Lung (tissue), 11 donors: ENCODE measurements at regions not wholly inside any gene's neighbourhood (a gene's known extent, or its start where the extent isn't known, plus 50 kb on each side); places are given as distances from the start of the nearest gene placed in this dataset.

Experiments used
- ATAC-seq: fragments of 200-7000 bp; cut with Tn5 transposase; one replicate; pipeline ENCODE4 v1.9.1; 2020; ENCODE audit warnings: moderate number of reproducible peaks; ENCODE audit not compliant: insufficient read depth, low FRiP score
- DNase-seq, 3 donors: peaks; one replicate each; pipeline ENCODE4 v3.0.0-alpha.2; 2013 to 2017
- H3K27ac ChIP-seq, 2 donors: one replicate each; pipeline ENCODE4 v1.5.1; 2013; ENCODE audit warnings: mild to moderate bottlenecking in 2 of 2, moderate library complexity in 2 of 2, control low read depth in 1 of 2, inconsistent platforms in 1 of 2, low read depth in 1 of 2, low read length in 1 of 2
- H3K27me3 ChIP-seq, 3 donors: one replicate each; pipeline ENCODE4 v1.5.1; 2013; ENCODE audit warnings: low read length in 2 of 3; ENCODE audit not compliant: control insufficient read depth in 3 of 3, insufficient read depth in 3 of 3
- H3K36me3 ChIP-seq, 4 donors: one replicate each; pipeline ENCODE4 v1.5.1; 2013; ENCODE audit warnings: low read length in 4 of 4, mild to moderate bottlenecking in 1 of 4, moderate library complexity in 1 of 4; ENCODE audit not compliant: control insufficient read depth in 4 of 4, insufficient read depth in 4 of 4
- H3K4me1 ChIP-seq, 5 donors: one replicate each; pipeline ENCODE4 v1.5.1; 2013; ENCODE audit warnings: low read length in 5 of 5, mild to moderate bottlenecking in 2 of 5, moderate library complexity in 1 of 5; ENCODE audit not compliant: control insufficient read depth in 5 of 5, insufficient read depth in 5 of 5
- H3K4me3 ChIP-seq: one replicate; pipeline ENCODE4 v1.5.1; 2013; ENCODE audit warnings: mild to moderate bottlenecking, control low read depth, moderate library complexity
- H3K9ac ChIP-seq, 2 donors: one replicate each; pipeline ENCODE4 v1.5.1; 2013; ENCODE audit warnings: low read length in 2 of 2, control low read depth in 1 of 2; ENCODE audit not compliant: insufficient read depth in 1 of 2
- H3K9me3 ChIP-seq, 4 donors: one replicate each; pipeline ENCODE4 v1.5.1; 2013; ENCODE audit warnings: low read length in 3 of 4, mild to moderate bottlenecking in 1 of 4, moderate library complexity in 1 of 4; ENCODE audit not compliant: control insufficient read depth in 4 of 4, insufficient read depth in 3 of 4
- WGBS, 2 donors: extraction: QIAGEN DNeasy Blood & Tissue Kit; methylation state at CpG; one replicate each; pipeline ENCODE4 v1.1.7; 2013; 5-methylcytosine and 5-hydroxymethylcytosine counted together
- TF ChIP-seq, protein P1 (sequence below): IDR thresholded peaks from 2 replicates; pipeline ENCODE4 v1.5.1; 2012; ENCODE audit warnings: mild to moderate bottlenecking; ENCODE audit errors: control extremely low read depth, extremely low read depth
- donor health status: control.
- donor health status: control.
- donor health status: Bipolar disorder and iron deficiency.
- donor health status: healthy.
- donor health status: DM: yes; HTN: yes; CAD: no.

DNA sequence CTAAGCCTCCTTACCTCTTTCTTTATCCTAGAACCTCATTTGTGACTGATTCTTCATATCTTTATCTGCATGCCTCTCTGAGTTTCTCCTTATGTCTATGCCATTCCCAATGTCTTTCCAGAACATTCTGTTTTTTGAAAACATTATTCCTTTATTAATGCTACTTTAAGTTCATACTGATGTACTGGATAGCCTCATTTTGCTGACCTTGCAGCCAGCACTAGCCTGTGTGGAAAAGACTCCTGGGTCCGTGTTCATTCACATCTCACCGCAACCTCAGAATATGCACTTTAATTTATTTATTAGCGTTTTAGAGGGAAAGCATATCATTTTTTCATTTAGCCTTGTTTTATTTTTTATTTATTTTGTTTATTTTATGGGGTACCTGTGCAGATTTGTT lies 208.1 kb upstream of the NPVF start:
- TF ChIP-seq, protein P1, sequence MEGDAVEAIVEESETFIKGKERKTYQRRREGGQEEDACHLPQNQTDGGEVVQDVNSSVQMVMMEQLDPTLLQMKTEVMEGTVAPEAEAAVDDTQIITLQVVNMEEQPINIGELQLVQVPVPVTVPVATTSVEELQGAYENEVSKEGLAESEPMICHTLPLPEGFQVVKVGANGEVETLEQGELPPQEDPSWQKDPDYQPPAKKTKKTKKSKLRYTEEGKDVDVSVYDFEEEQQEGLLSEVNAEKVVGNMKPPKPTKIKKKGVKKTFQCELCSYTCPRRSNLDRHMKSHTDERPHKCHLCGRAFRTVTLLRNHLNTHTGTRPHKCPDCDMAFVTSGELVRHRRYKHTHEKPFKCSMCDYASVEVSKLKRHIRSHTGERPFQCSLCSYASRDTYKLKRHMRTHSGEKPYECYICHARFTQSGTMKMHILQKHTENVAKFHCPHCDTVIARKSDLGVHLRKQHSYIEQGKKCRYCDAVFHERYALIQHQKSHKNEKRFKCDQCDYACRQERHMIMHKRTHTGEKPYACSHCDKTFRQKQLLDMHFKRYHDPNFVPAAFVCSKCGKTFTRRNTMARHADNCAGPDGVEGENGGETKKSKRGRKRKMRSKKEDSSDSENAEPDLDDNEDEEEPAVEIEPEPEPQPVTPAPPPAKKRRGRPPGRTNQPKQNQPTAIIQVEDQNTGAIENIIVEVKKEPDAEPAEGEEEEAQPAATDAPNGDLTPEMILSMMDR = no peak
- Histone ChIP-seq H3K36me3 (no peaks in the 10 kb centered on the region), H3K9me3 (peaks cover 0 to 10% (median 3%) of the 10 kb centered on the region in 4 donors), H3K4me3 (no peak overlapping the region), H3K27me3 (no peaks in the 10 kb centered on the region), H3K27ac (no peak overlapping the region), H3K4me1 (no peaks in the 10 kb centered on the region), H3K9ac (no peak overlapping the region)
- ATAC-seq (no peak), DNase-seq (no peak)
- 94 to 95% methylated on average over 3 of the region's 3 CpGs for whole genome bisulfite sequencing, 2 donors

DNA sequence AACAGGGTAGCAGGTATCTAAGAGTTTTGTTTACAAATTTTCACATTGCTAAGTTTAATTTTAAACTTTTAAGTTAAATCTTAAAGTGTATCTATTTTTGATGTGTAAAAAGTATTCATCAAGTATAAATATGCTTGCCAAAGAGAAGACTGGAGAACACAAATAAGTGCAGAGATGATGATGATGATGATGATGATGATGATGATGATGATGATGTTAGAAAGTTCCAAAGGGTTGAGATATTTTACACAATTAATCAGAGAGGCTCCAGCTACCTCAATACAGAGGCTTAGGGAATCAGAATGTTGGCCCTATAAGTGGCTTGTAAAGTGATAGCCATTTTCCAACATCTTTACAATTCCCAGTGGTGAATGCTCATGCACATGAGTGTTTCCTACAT lies 209.0 kb upstream of the NPVF start:
- H3K36me3 ChIP-seq = no peaks in the 10 kb centered on the region
- H3K9ac ChIP-seq = no peak overlapping the region
- H3K27me3 ChIP-seq = no peaks in the 10 kb centered on the region

DNA sequence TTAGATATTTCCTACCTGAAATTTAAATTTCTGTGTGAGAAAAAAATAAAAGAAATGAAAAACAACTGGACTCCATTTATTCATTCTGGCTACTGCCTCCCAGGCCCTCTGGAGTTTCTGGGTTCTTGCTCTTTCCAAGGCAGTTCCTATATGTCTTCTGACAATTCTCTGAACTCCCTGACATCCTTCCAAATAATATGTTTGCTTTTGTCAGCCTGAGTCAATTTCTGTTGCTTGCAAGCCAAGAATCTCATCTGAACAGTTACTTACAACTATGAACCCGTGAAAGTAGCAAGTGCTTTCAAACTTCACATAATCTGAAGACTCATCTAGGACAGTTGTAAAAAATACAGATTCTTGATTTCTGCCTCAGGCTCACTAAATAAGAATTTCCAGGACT lies 216.7 kb upstream of the NPVF start:
- Histone ChIP-seq H3K36me3 (no peaks in the 10 kb centered on the region), H3K9me3 (peaks cover 1 to 17% (median 5%) of the 10 kb centered on the region in 4 donors), H3K27ac (no peak overlapping the region), H3K9ac (no peak overlapping the region), H3K4me3 (no peak overlapping the region), H3K4me1 (no peaks in the 10 kb centered on the region), H3K27me3 (no peaks in the 10 kb centered on the region)
- WGBS, 2 donors = 63 to 88% methylated on average over 1 of the region's 1 CpG
- ATAC-seq (no peak), DNase-seq (no peak)
- TF ChIP-seq, protein P1 = no peak

More for the DNA sequence above, 209.0 kb upstream of the NPVF start:
- no peak overlapping the region for H3K27ac ChIP-seq
- H3K4me3 ChIP-seq = no peak overlapping the region
- peaks cover 0 to 12% (median 5%) of the 10 kb centered on the region in 4 donors for H3K9me3 ChIP-seq
- DNase-seq (no peak), ATAC-seq (no peak)
- TF ChIP-seq, protein P1 = no peak
- H3K4me1 ChIP-seq = no peaks in the 10 kb centered on the region

DNA sequence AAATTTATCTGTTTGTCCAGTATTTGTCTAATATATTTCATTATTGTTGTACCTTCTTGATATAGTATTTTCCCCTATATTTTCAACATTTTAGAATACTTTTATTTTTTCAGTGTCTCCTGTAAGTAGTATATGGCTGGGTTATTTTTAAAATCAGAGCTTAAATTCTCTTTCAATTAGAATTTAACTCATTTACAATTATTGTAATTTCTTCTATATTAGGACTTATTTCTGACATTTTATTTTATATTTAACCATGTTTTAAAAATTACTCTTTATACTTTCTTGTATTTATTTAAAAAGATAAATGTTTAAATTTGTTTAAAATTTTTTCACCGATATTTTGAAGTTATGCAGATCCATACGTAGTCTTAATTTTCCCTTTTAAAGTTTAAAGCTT lies 220.0 kb upstream of the NPVF start:
- 97 to 99% methylated on average over 2 of the region's 2 CpGs for WGBS, 2 donors
- H3K27ac ChIP-seq = no peak overlapping the region
- DNase-seq = no peak
- H3K36me3 ChIP-seq = no peaks in the 10 kb centered on the region
- H3K4me1 ChIP-seq = no peaks in the 10 kb centered on the region
- H3K9ac ChIP-seq = no peak overlapping the region
- TF ChIP-seq, protein P1 = no peak
- peaks cover 0 to 8% (median 0%) of the 10 kb centered on the region in 4 donors for H3K9me3 ChIP-seq
- H3K4me3 ChIP-seq = no peak overlapping the region
- no peak for ATAC-seq
- no peaks in the 10 kb centered on the region for H3K27me3 ChIP-seq
